ENCODE measurements at regions not wholly inside any gene's neighbourhood (a gene's known extent, or its start where the extent isn't known, plus 50 kb on each side); places are given as distances from the start of the nearest gene placed in this dataset.

GRCh38 chrX:39665830-39666518 lies 431.8 kb downstream of the BCOR start:
- no peak overlapping the region for H3K9ac ChIP-seq (ENCODE audit: control insufficient read depth, extremely low read depth, insufficient read depth, low read length)
- DNase-seq (ENCODE audit: low read depth, low spot score) (no peak), FAIRE-seq (no peak)
- TF ChIP-seq EZH2 (IDR thresholded peaks at IDR 0.05; ENCODE audit: low read length) (no peak), CTCF (optimal IDR thresholded peaks at IDR 0.05 in 1 of 3, IDR thresholded peaks at IDR 0.05 in 1 of 3, conservative IDR thresholded peaks at IDR 0.05 in 1 of 3; ENCODE audit: extremely low read depth in 1 of 3, insufficient read depth in 2 of 3, low read length in 3 of 3) (no peak)
- no peak overlapping the region for H3K4me3 ChIP-seq (ENCODE audit: control insufficient read depth in 2 of 3, extremely low read depth in 1 of 3, insufficient read depth in 2 of 3, low read depth in 1 of 3, low read length in 3 of 3)
- H3K4me2 ChIP-seq (ENCODE audit: control insufficient read depth, extremely low read depth, insufficient read depth, low read depth, low read length) = no peak overlapping the region
- H3K9me1 ChIP-seq (ENCODE audit: control insufficient read depth, extremely low read depth, insufficient read depth, low read length) = no peaks in the 10 kb centered on the region
- no peak overlapping the region for H3K27ac ChIP-seq (ENCODE audit: control insufficient read depth, insufficient read depth, low read length)
- H4K20me1 ChIP-seq (ENCODE audit: control insufficient read depth, extremely low read depth, insufficient read depth, low read length) = no peaks in the 10 kb centered on the region
- no peaks in the 10 kb centered on the region for H3K36me3 ChIP-seq (ENCODE audit: control insufficient read depth in 2 of 2, extremely low read depth in 1 of 2, insufficient read depth in 2 of 2, low read length in 2 of 2)
- no peaks in the 10 kb centered on the region for H3K79me2 ChIP-seq (ENCODE audit: control insufficient read depth, insufficient read depth, low read length)
- no peaks in the 10 kb centered on the region for H3K27me3 ChIP-seq (ENCODE audit: control insufficient read depth, extremely low read depth, insufficient read depth, low read length)
- H3K4me1 ChIP-seq (ENCODE audit: control insufficient read depth, extremely low read depth, insufficient read depth, low read length) = no peaks in the 10 kb centered on the region
- no peak overlapping the region for H2AFZ ChIP-seq (ENCODE audit: control insufficient read depth, low read length)
- H3K9me3 ChIP-seq (ENCODE audit: control insufficient read depth, low read depth, low read length) = no peaks in the 10 kb centered on the region
- dilution Hi-C loops (cut with MboI; ENCODE audit: extremely low pct_ligation_motif_present, low sequenced_read_pairs) = no loop called here

GRCh38 chrX:39667191-39667590 lies 430.6 kb downstream of the BCOR start:
- H3K27ac ChIP-seq (ENCODE audit: control insufficient read depth, insufficient read depth, low read length) = no peak overlapping the region
- no peaks in the 10 kb centered on the region for H3K9me1 ChIP-seq (ENCODE audit: control insufficient read depth, extremely low read depth, insufficient read depth, low read length)
- FAIRE-seq = no peak
- no peaks in the 10 kb centered on the region for H3K4me1 ChIP-seq (ENCODE audit: control insufficient read depth, extremely low read depth, insufficient read depth, low read length)
- H3K36me3 ChIP-seq (ENCODE audit: control insufficient read depth in 2 of 2, extremely low read depth in 1 of 2, insufficient read depth in 2 of 2, low read length in 2 of 2) = no peaks in the 10 kb centered on the region
- H3K79me2 ChIP-seq (ENCODE audit: control insufficient read depth, insufficient read depth, low read length) = no peaks in the 10 kb centered on the region
- dilution Hi-C loops (cut with MboI; ENCODE audit: extremely low pct_ligation_motif_present, low sequenced_read_pairs) = no loop called here
- TF ChIP-seq EZH2 (IDR thresholded peaks at IDR 0.05; ENCODE audit: low read length) (no peak), CTCF (optimal IDR thresholded peaks at IDR 0.05 in 1 of 3, IDR thresholded peaks at IDR 0.05 in 1 of 3, conservative IDR thresholded peaks at IDR 0.05 in 1 of 3; ENCODE audit: extremely low read depth in 1 of 3, insufficient read depth in 2 of 3, low read length in 3 of 3) (no peak)
- H2AFZ ChIP-seq (ENCODE audit: control insufficient read depth, low read length) = no peak overlapping the region
- no peaks in the 10 kb centered on the region for H3K27me3 ChIP-seq (ENCODE audit: control insufficient read depth, extremely low read depth, insufficient read depth, low read length)
- no peaks in the 10 kb centered on the region for H3K9me3 ChIP-seq (ENCODE audit: control insufficient read depth, low read depth, low read length)
- H3K9ac ChIP-seq (ENCODE audit: control insufficient read depth, extremely low read depth, insufficient read depth, low read length) = no peak overlapping the region
- H3K4me2 ChIP-seq (ENCODE audit: control insufficient read depth, extremely low read depth, insufficient read depth, low read depth, low read length) = no peak overlapping the region
- H4K20me1 ChIP-seq (ENCODE audit: control insufficient read depth, extremely low read depth, insufficient read depth, low read length) = no peaks in the 10 kb centered on the region
- H3K4me3 ChIP-seq (ENCODE audit: control insufficient read depth in 2 of 3, extremely low read depth in 1 of 3, insufficient read depth in 2 of 3, low read depth in 1 of 3, low read length in 3 of 3) = no peak overlapping the region
- no peak for DNase-seq (ENCODE audit: low read depth, low spot score)

All from keratinocyte (primary cell).